ENCODE measurements at regions not wholly inside any gene's neighbourhood (a gene's known extent, or its start where the extent isn't known, plus 50 kb on each side); places are given as distances from the start of the nearest gene placed in this dataset.
A peak's percentile ranks its signal among the peaks of the same experiment; 100 is the strongest.

GRCh38 chr4:74653331-74654229 is 140.7 kb downstream of the BTC start:
- no peak for DNase-seq

- no peak for DNase-seq
These were observed 140.1 kb downstream of the BTC start for GRCh38 chr4:74654230-74654681.

GRCh38 chr4:74656596-74656995 is 137.7 kb downstream of the BTC start:
- DNase-seq, result no peak

GRCh38 chr4:74658116-74658515 is 136.2 kb downstream of the BTC start:
- no peak for DNase-seq

GRCh38 chr4:74659576-74660411 is 134.5 kb downstream of the BTC start:
- no peak for DNase-seq

GRCh38 chr4:74660866-74661265 is 133.5 kb downstream of the BTC start:
- DNase-seq, result no peak

- no peak for DNase-seq
These were observed 132.7 kb downstream of the BTC start for GRCh38 chr4:74661427-74662201.

GRCh38 chr4:74663631-74664030 is 130.7 kb downstream of the BTC start:
- DNase-seq, result no peak

GRCh38 chr4:74665346-74665745 is 129.0 kb downstream of the BTC start:
- DNase-seq, result no peak

GRCh38 chr4:74665876-74666275 is 128.4 kb downstream of the BTC start:
- DNase-seq, result no peak

GRCh38 chr4:74667438-74667837 is 126.9 kb downstream of the BTC start:
- no peak for DNase-seq

GRCh38 chr4:74667944-74668343 is 126.4 kb downstream of the BTC start:
- no peak for DNase-seq

- DNase-seq, result no peak
These were observed 124.6 kb downstream of the BTC start for GRCh38 chr4:74669702-74670101.

GRCh38 chr4:74670583-74670982 is 123.7 kb downstream of the BTC start:
- DNase-seq, result no peak

GRCh38 chr4:74671080-74671698 is 123.1 kb downstream of the BTC start:
- peak; percentile 18 for DNase-seq

- DNase-seq, result no peak
These were observed 119.6 kb downstream of the BTC start for GRCh38 chr4:74674750-74675149.

GRCh38 chr4:74675673-74676279 is 118.5 kb downstream of the BTC start:
- DNase-seq, result peak; percentile 18

- DNase-seq, result no peak
These were observed 111.6 kb downstream of the BTC start for GRCh38 chr4:74682567-74683359.

GRCh38 chr4:74692972-74693371 is 101.4 kb downstream of the BTC start:
- no peak for DNase-seq

Data from NCI-H1092 treated with DMSO at 0.1 percent for 48 hours (cell line).